PC-3 (cell line): ENCODE measurements at regions not wholly inside any gene's neighbourhood (a gene's known extent, or its start where the extent isn't known, plus 50 kb on each side); places are given as distances from the start of the nearest gene placed in this dataset.

Experiments used
- ATAC-seq: fragments of 200-7000 bp; cut with Tn5 transposase; 2 replicates; pipeline ENCODE4 v1.9.1; 2020; ENCODE audit warnings: mild to moderate bottlenecking, moderate library complexity
- BruUV-seq: library from RNA; stranded (reverse); fragments of 400-500 nt; replicated peaks from 2 replicates; lab custom pipeline; 2021; lab: Mats Ljungman, UMichigan
- CTCF ChIA-PET: fragments of 300-600 bp; sonication (Branson Sonifier 250); formaldehyde crosslinking; loops from one replicate; lab custom pipeline; 2022; ENCODE audit warnings: antibody characterized with exemption; lab: Charles Lee
- POLR2A ChIA-PET: fragments of 300-600 bp; sonication (Branson Sonifier 250); formaldehyde crosslinking; loops from one replicate; lab custom pipeline; 2022; ENCODE audit warnings: antibody characterized with exemption; ENCODE audit not compliant: unreplicated experiment; lab: Charles Lee
- DNase-seq: peaks from one replicate; pipeline ENCODE4 v3.0.0-alpha.2; 2015
- H2AFZ ChIP-seq: fragments of 300-600 bp; sonication (generic); 2 replicates; pipeline ENCODE4 v1.6.0; 2016; ENCODE audit warnings: antibody characterized with exemption, low read length
- H3F3A ChIP-seq: fragments of 300-600 bp; sonication (generic); one replicate; pipeline ENCODE4 v1.6.0; 2017; ENCODE audit warnings: antibody characterized with exemption, low read length, control low read depth, mild to moderate bottlenecking; ENCODE audit not compliant: unreplicated experiment
- H3K27ac ChIP-seq: fragments of 300-600 bp; sonication (generic); 2 replicates; pipeline ENCODE4 v1.5.1; 2016; ENCODE audit warnings: mild to moderate bottlenecking, low read length
- H3K27me3 ChIP-seq: fragments of 300-600 bp; sonication (generic); 2 replicates; pipeline ENCODE4 v1.6.1; 2016; ENCODE audit warnings: low read length, mixed read lengths
- H3K36me3 ChIP-seq: fragments of 300-600 bp; sonication (generic); 2 replicates; pipeline ENCODE4 v1.6.1; 2016; ENCODE audit warnings: low read depth, mixed run types, low read length, mixed read lengths
- H3K4me1 ChIP-seq: fragments of 300-600 bp; sonication (generic); 2 replicates; pipeline ENCODE4 v1.5.1; 2016; ENCODE audit warnings: low read length; ENCODE audit not compliant: insufficient read depth
- H3K4me2 ChIP-seq: fragments of 300-600 bp; sonication (generic); 2 replicates; pipeline ENCODE4 v1.6.0; 2016; ENCODE audit warnings: low read length
- H3K4me3 ChIP-seq: fragments of 300-600 bp; sonication (generic); 2 replicates; pipeline ENCODE4 v1.5.1; 2016; ENCODE audit warnings: mild to moderate bottlenecking, low read length, mixed read lengths
- H3K79me2 ChIP-seq: fragments of 300-600 bp; sonication (generic); 2 replicates; pipeline ENCODE4 v1.6.1; 2017; ENCODE audit warnings: low read length, mixed read lengths
- H3K9ac ChIP-seq: fragments of 300-600 bp; sonication (generic); 2 replicates; pipeline ENCODE4 v1.6.0; 2016; ENCODE audit warnings: mild to moderate bottlenecking, low read length
- H3K9me2 ChIP-seq: fragments of 300-600 bp; sonication (generic); replicated peaks from 2 replicates; pipeline ENCODE4 v1.6.1; 2016; ENCODE audit warnings: mixed run types, low read length, mixed read lengths
- H3K9me3 ChIP-seq: fragments of 300-600 bp; sonication (generic); 2 replicates; pipeline ENCODE4 v1.6.1; 2016; ENCODE audit warnings: low read length, mixed read lengths
- H4K20me1 ChIP-seq: fragments of 300-600 bp; sonication (generic); 2 replicates; pipeline ENCODE4 v1.6.1; 2016; ENCODE audit warnings: low read length, mixed read lengths
- EZH2 ChIP-seq: fragments of 300-600 bp; sonication (generic); IDR thresholded peaks from one replicate; pipeline ENCODE4 v1.6.1; 2017; ENCODE audit warnings: antibody characterized with exemption, mild to moderate bottlenecking, low read length; ENCODE audit not compliant: unreplicated experiment
- EZH2phosphoT487 ChIP-seq: fragments of 300-600 bp; sonication (generic); IDR thresholded peaks from 2 replicates; pipeline ENCODE4 v1.6.1; 2018; ENCODE audit warnings: mild to moderate bottlenecking, antibody characterized with exemption, low read length, borderline replicate concordance
- intact Hi-C: fragments of 100-400 bp; cut with micrococcal nuclease; formaldehyde crosslinking; loops from 2 replicates; pipeline ENCODE4 v1.9.0; 2023
- TF ChIP-seq, protein P1 (sequence below): fragments of 300-600 bp; sonication (generic); conservative IDR thresholded peaks from 2 replicates; pipeline ENCODE4 v1.5.1; 2017; ENCODE audit warnings: antibody characterized with exemption, low read depth, mild to moderate bottlenecking, low read length

DNA sequence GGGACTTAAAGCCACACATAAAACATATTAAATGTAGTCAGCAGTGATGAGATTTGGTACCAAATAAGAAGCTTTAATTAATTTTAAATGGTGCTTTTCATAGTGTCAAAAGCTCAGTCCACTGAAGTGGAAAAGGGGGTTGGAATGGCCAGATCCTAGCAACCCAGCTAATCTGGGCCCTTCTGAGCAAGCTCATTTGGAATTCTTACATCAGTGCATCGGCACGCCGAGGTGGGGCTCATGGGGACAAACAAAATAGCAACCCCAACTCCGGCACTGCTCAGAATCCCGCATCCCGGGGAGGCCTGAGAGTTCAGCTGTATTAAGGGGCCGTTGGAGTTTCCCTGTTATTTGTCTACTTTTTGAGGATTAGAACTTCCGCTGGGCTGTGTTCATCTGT, 526.4 kb downstream of the SOX2 start:
- H3K27me3 ChIP-seq: no peaks in the 10 kb centered on the region
- no peak overlapping the region for H2AFZ ChIP-seq
- no peaks in the 10 kb centered on the region for H4K20me1 ChIP-seq
- intact Hi-C loops: no loop called here
- ChIA-PET CTCF (interaction anchor here (0.6 kb wide), 1 partner anchor 174 kb away, joined by 3 read pairs; no protein-coding TSS in a partner anchor), POLR2A (no interaction called here)
- no peak overlapping the region for H3K4me3 ChIP-seq
- H3K9ac ChIP-seq: no peak overlapping the region
- TF ChIP-seq, protein P1, sequence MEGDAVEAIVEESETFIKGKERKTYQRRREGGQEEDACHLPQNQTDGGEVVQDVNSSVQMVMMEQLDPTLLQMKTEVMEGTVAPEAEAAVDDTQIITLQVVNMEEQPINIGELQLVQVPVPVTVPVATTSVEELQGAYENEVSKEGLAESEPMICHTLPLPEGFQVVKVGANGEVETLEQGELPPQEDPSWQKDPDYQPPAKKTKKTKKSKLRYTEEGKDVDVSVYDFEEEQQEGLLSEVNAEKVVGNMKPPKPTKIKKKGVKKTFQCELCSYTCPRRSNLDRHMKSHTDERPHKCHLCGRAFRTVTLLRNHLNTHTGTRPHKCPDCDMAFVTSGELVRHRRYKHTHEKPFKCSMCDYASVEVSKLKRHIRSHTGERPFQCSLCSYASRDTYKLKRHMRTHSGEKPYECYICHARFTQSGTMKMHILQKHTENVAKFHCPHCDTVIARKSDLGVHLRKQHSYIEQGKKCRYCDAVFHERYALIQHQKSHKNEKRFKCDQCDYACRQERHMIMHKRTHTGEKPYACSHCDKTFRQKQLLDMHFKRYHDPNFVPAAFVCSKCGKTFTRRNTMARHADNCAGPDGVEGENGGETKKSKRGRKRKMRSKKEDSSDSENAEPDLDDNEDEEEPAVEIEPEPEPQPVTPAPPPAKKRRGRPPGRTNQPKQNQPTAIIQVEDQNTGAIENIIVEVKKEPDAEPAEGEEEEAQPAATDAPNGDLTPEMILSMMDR: no peak
- TF ChIP-seq EZH2phosphoT487 (no peak), EZH2 (no peak)
- ATAC-seq (no peak), DNase-seq (no peak)
- H3K4me2 ChIP-seq: no peak overlapping the region
- no peaks in the 10 kb centered on the region for H3K79me2 ChIP-seq
- BruUV-seq: no TSS peak
- H3F3A ChIP-seq: no peaks in the 10 kb centered on the region
- H3K27ac ChIP-seq: no peak overlapping the region
- no peaks in the 10 kb centered on the region for H3K9me2 ChIP-seq
- peaks cover 15% of the 10 kb centered on the region; the same call in 1 of the 2 replicates for H3K4me1 ChIP-seq
- H3K36me3 ChIP-seq: no peaks in the 10 kb centered on the region
- no peaks in the 10 kb centered on the region for H3K9me3 ChIP-seq

- no TSS peak for BruUV-seq
- DNase-seq (no peak), ATAC-seq (no peak)
- H3K36me3 ChIP-seq: no peaks in the 10 kb centered on the region
- no peaks in the 10 kb centered on the region for H3F3A ChIP-seq
- H3K9ac ChIP-seq: no peak overlapping the region
- no peaks in the 10 kb centered on the region for H3K9me2 ChIP-seq
- no peaks in the 10 kb centered on the region for H3K79me2 ChIP-seq
- CTCF ChIA-PET: no interaction called here
- no peak for TF ChIP-seq EZH2phosphoT487
- TF ChIP-seq, protein P1: no peak
- TF ChIP-seq EZH2: no peak
- H3K9me3 ChIP-seq: no peaks in the 10 kb centered on the region
- no peaks in the 10 kb centered on the region for H3K27me3 ChIP-seq
- intact Hi-C loops: no loop called here
- no peaks in the 10 kb centered on the region for H4K20me1 ChIP-seq
- no peak overlapping the region for H3K4me3 ChIP-seq
- POLR2A ChIA-PET: no interaction called here
- H3K4me1 ChIP-seq: peaks cover 8% of the 10 kb centered on the region; the same call in 1 of the 2 replicates
- H2AFZ ChIP-seq: no peak overlapping the region
- no peak overlapping the region for H3K4me2 ChIP-seq
- H3K27ac ChIP-seq: no peak overlapping the region
Measured at GRCh38 chr3:182239316-182239715, 527.6 kb downstream of the SOX2 start.

- Histone ChIP-seq H3K4me1 (no peaks in the 10 kb centered on the region), H3K9me3 (no peaks in the 10 kb centered on the region), H3F3A (no peaks in the 10 kb centered on the region), H3K4me3 (no peak overlapping the region), H2AFZ (no peak overlapping the region), H4K20me1 (no peaks in the 10 kb centered on the region), H3K27me3 (no peaks in the 10 kb centered on the region), H3K9ac (no peak overlapping the region), H3K79me2 (no peaks in the 10 kb centered on the region), H3K4me2 (no peak overlapping the region), H3K9me2 (no peaks in the 10 kb centered on the region), H3K27ac (no peak overlapping the region), H3K36me3 (no peaks in the 10 kb centered on the region)
- no TSS peak for BruUV-seq
- TF ChIP-seq EZH2: no peak
- TF ChIP-seq, protein P1: no peak
- no peak for TF ChIP-seq EZH2phosphoT487
- no peak for ATAC-seq
- POLR2A ChIA-PET: no interaction called here
- no peak for DNase-seq
- CTCF ChIA-PET: no interaction called here
- intact Hi-C loops: no loop called here
Measured at GRCh38 chr3:182240474-182240873, 528.7 kb downstream of the SOX2 start.
